Testis (tissue), 2 donors: ENCODE measurements at regions not wholly inside any gene's neighbourhood (a gene's known extent, or its start where the extent isn't known, plus 50 kb on each side); places are given as distances from the start of the nearest gene placed in this dataset.

ENCODE experiments used
- POLR2A ChIP-seq: fragments of 450-650 bp; IDR thresholded peaks from one replicate; pipeline ENCODE4 v1.6.1; 2017; ENCODE audit warnings: antibody characterized with exemption, mild to moderate bottlenecking, moderate library complexity
- TF ChIP-seq, protein P1 (sequence below), 3 experiments: fragments of 450-650 bp in 2 of 3; fragments of 200-600 bp in 1 of 3; sonication (generic) in 1 of 3; IDR thresholded peaks; one replicate each; pipeline ENCODE4 v1.5.1; 2016 to 2019; ENCODE audit warnings: antibody characterized with exemption in 3 of 3, mild to moderate bottlenecking in 2 of 3, moderate library complexity in 1 of 3

DNA sequence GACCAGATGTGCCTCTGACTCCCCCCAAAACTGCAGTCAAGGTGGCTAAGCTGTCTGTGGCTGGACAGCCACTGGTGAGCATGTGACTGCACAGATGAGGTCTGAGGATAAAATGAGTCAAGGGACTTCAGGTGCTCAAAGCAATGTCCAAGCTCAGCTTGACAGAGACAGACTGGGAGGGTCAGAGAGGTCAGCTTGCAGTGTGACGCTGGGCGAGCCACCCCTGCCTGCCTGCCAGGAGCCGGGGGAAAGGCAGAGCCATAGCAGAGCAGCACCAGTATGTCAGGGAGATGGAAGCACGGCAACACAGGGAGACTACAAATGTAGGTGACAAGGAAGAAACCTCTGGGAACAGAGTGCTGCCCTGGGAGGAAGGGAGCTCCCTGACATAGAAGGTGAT is 399.4 kb downstream of the OCA2 start:
- TF ChIP-seq POLR2A = no peak
- TF ChIP-seq, protein P1, sequence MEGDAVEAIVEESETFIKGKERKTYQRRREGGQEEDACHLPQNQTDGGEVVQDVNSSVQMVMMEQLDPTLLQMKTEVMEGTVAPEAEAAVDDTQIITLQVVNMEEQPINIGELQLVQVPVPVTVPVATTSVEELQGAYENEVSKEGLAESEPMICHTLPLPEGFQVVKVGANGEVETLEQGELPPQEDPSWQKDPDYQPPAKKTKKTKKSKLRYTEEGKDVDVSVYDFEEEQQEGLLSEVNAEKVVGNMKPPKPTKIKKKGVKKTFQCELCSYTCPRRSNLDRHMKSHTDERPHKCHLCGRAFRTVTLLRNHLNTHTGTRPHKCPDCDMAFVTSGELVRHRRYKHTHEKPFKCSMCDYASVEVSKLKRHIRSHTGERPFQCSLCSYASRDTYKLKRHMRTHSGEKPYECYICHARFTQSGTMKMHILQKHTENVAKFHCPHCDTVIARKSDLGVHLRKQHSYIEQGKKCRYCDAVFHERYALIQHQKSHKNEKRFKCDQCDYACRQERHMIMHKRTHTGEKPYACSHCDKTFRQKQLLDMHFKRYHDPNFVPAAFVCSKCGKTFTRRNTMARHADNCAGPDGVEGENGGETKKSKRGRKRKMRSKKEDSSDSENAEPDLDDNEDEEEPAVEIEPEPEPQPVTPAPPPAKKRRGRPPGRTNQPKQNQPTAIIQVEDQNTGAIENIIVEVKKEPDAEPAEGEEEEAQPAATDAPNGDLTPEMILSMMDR (IDR thresholded peaks at IDR 0.05) = no peak
